HG03025 (cell line): ENCODE measurements at regions not wholly inside any gene's neighbourhood (a gene's known extent, or its start where the extent isn't known, plus 50 kb on each side); places are given as distances from the start of the nearest gene placed in this dataset.

Source experiments
- ATAC-seq: cut with Tn5 transposase; IDR thresholded peaks from one replicate; pipeline ENCODE4 v1.9.1; 2021; ENCODE audit warnings: mild to moderate bottlenecking, moderate library complexity; ENCODE audit not compliant: unreplicated experiment, low FRiP score

DNA sequence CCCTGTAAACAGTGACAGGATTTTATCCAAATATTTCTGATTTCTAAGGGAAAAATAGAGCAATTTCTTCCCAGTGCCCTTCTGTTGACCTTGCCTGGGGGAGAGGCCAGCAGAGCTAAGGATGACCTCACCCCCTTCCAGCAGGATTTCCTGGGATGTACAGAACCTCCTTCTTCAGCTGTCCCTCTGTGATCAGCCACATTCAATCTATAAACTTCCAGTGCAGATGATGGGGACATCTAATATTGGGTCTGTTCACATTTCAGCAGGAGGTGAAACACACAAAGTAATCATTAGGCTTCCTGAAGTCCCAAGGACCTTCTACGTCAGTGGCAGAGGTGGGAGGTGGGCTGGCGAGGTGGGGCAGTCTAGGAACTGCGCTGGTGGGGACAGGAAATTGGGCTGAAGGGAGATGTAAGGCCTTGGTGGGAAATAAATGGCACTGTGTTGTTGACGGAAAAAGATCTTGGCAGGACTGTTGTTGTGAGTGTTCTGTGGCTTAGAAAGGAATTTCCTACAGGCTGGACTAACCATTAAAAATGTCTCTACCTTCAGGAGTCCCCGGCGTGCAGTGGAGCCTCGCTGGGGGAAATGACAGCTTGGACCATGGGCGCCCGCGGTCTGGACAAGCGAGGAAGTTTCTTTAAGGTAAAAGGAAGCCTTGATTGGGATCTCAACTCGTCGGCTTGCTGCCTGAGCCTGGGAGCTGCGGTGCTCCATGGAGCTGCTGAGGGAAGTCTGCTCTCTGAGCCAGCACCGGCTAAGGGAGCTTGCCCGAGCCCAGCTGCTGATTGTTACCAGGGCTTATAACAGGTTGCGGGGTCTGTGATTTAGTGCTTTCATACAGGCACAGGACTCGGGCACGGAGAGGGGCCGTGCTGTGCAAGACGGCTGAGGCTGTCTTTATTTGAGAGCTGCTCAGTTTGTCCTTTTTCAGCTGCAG, 127.9 kb upstream of the NAA20 start:
- ATAC-seq, result no peak

DNA sequence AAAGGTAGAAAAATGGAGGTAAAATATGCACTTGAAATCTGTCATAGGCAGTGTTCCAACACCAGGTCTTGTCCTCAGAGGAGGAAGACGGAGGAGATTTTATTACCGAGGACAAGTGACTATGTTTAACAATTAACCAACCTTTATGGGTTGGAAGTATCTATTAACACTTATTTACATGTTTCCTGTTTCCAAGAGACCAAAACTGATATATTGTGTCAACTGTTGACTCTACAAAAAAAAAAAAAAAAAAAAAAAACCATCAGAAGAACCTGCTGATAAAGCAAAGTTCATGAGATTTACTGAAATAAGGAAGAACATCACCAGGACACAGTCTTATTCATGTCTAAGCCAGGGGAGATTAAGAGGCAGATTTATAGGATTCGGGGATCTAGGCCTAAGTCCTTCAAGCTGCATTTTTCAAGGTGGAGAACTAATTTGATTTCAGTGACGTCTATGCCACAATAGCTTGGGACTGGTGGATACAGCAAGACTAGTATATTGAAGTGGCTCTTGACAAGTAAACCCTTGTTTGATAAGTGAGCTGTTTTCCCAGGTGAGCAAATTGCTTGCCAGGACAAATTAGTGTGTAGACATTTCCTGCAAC, 126.6 kb upstream of the NAA20 start:
- no peak for ATAC-seq

DNA sequence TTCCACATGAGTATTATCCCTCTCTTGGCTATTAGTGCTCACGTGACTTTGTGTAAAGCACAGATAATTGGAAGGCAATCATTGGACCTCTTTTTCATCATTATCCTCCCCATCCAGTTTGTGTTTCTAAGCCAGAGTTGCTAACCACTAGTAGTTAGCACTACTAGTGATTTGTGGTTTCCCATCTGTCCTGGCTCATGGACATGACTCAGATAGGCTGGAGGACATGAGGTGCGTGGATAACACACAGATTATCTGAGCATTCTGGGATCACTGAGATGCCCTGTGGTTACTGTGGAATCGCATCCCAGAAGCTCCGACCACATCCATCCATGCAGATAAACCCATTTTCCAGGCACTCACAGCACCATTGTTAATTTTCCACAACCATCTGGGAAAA, 123.8 kb upstream of the NAA20 start:
- no peak for ATAC-seq

DNA sequence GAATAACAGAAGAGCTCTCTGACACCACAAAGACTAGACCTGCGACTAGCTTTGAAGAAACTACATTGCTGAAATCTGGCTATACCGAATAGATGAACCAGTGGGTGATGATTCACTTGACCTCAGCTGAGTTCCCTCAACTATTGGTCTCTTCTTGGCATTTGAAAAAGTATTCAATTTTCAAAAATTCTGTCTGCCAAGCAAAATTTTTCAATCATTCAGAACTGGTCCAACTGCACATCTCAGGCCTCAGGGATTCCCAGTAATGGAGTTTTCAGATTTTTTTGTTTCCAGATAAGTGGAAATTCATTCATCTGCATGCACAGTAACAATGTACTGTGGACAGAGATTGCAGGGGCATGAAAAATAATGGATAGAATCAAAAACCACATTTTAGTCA, 121.4 kb upstream of the NAA20 start:
- no peak for ATAC-seq

DNA sequence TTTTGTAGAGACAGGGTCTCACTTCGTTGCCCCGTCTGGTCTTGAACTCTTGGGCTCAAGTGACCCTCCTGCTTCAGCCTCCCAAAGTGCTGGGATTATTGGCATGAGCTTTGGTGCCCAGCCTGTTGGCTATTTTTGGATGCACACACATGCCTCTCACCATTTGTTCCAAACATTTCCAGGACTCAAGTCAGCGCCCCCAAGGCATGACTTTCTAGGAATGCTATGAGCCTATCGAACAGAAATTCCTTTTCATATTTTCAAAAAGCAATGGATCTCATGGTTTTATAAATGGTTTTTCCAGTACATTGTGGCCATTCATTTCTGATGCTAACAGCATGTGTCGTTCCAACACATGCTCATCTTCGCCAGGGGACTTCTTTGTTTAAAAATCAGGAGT, 119.3 kb upstream of the NAA20 start:
- ATAC-seq, result no peak

DNA sequence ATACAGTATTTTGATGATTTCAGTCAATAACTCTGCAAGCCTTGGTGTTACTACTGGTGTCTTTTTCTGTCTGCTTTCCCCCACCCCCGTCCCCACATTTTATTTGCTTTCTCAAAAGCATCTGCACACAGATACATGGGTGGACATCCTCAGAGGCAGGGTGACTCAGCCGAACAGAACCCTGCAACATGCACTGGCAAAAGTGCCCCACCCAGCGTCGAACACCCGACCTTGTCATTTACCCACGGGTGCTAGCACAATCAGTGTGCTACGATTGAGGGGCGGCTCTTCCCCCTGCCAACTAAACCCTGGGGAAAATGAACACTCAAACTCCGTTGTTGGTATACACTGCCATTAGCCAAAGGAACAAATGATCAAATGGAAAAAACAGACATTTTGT, 115.9 kb upstream of the NAA20 start:
- no peak for ATAC-seq

DNA sequence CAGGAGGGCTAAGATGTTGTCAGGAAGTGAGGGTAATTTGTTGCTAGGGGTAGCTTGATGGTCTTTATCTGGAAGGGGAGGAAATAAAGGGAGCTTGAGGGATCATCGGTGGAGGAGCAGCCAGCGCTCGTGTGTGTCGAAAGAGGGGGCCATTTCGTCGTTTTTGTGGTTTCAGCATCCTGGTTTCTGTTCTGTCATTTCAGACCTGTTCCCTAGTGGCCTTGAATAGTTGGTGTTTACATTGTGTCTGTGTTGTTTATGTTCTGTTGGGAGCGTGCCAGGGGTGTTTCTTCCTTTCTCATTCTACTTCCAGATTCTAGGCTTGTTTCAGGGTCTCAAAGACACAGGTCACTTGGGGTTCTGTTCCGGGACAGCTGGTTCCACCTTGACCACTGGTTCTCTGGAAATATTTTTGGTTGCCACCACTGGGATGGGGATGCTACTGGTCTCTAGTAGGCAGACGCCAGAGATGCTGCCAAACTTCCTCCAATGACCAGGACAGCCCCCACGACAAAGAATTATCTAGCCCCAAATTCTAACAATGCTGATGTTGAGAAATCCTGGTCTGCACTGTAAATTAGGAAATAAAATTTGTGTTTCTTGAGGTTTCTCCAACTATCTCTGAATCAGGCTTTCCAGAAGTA, 113.9 kb upstream of the NAA20 start:
- peak; percentile 58 for ATAC-seq

DNA sequence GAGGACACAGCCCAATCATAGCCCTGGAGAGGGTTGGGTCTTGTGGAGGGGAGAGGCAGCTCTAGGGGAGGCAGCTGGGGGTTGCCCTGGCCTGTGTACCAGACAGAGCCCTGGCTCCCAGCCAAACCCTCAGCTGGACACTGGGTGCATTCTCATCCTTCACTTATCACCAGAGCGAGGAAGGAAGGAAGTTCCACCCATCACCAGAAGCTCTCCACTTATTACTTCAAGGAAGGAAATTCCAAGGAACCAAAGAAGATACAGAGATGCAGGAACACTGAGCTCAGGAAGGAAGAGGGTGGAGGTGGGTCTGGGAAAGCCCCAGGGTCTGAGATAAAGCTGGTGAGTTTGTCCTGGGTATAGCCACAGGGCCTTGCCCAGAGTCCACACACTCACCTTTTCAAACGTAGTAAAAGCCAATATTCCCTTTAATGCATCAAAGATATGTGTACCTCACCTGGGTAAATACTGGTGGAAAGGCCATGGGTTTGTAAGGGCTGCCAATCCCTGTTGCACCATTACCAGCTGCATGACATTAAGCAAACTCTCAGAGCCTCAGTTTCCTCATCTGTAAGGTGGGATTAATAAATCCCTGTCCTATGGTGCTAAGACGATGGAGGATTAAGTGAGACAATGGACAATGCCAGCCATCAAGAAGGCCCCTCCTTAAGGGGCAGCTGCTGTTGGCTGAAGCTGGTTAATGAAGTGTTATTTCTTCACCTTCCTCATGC, 109.7 kb upstream of the NAA20 start:
- ATAC-seq, result no peak

DNA sequence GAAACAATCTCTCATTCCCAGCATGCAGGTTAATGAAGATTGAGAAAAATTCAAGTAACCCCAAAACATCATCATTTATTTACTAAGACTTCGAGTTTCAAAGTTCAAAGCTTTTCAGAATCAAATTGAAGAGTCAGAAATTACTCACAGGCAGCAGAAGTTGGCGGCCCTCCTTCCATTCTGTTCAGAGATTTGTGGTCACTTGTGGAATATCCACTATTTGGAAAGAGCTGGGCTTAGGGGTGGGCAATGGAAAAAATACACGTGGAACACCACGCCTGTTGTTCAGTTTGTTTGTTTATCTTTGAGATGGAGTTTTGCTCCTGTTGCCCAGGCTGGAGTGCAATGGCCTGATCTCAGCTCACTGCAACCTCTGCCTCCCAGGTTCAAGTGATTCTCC, 108.6 kb upstream of the NAA20 start:
- ATAC-seq, result no peak

DNA sequence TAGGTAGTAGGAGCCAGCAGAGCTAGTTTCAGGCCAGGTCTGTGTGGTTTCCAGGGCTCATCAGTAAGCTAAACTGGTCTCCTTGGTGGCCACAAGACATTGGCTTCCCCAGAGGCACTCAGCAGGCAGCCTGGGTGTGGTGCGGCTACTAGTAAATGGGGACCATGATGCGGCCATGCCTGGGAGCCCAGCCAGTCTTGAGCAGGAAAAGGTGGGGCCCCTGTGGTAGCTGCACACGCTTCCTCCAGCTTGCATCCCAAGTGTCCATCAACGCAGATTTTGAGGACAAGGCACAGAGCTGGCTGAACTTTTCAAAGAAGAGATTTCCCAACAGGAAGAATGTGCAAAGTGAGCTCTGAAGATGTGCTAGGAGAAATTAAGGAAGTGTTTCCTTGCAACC, 107.4 kb upstream of the NAA20 start:
- ATAC-seq, result no peak

DNA sequence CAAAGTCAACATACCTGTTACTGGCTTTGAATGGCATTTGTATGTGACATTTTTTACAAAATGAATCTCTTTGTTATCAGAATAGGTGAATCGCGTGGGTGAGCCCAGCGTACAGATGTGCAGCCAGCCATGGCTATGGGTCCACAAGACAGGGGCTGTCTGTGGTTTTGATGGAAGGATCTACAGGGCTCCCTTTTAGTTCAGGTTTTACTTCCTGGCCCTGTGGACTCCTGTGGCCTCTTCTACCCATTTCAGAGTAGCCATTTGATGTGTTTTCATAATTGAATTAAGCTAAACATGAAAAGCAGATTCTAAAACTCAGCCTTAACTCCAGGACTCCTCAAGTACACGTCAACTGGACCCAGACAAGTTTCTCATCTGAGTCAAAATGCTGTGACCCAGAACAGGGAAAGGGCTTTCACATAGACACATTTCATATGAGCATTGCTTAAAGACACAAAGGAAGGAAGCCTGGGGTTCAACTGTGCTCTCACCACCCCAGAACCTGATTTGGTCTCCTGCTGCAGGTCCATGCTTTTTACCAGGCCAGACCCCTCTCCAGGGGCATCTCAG, 105.3 kb upstream of the NAA20 start:
- no peak for ATAC-seq

DNA sequence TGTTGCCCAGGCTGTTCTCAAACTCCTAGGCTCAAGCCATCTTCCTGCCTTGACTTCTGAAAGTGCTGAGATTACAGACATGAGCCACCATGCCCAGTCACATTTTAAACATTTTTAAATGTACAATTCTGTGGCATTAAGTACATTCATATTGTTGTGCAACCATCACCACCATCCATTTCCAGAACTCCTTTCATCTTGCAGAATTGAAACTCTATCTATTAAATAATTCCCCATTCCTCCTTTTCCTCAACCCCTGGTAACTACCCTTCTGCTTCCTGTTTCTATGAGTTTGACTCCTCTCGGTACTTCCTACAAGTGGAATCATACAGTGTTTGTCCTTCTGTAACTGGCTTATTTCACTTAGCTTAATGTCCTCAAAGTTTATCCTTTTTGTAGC, 103.8 kb upstream of the NAA20 start:
- ATAC-seq, result no peak

DNA sequence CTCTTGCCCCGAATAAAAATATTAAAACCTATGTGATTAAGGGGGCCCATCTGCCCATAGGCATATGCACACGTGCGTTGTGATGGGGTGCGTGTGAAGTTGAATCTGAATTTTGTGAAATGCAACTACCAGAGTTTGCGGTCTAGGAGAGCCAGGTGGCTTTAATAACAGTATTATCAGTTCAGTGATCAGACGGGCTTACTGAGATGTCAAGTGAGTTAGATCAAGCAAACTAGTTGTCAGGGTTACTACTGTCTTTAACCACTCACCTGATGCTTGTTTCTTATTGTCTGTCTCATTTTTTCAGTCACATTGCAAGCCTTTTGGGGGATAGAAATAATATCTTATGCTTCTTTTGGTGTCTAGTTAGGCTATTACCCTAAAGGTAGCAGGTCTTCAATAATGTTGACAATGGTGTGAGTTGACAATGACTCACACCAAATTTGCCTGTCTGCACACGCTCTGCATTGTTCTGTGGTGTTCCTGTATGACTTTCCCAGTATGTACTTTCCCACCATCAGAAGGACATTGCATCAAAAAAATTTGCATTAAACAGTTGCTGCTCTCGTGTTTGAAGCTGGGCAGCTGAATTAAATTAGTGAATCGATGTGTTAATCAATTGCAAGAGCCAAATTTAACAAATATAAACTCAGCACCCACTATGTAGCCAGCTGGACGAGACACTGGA, 103.1 kb upstream of the NAA20 start:
- no peak for ATAC-seq

DNA sequence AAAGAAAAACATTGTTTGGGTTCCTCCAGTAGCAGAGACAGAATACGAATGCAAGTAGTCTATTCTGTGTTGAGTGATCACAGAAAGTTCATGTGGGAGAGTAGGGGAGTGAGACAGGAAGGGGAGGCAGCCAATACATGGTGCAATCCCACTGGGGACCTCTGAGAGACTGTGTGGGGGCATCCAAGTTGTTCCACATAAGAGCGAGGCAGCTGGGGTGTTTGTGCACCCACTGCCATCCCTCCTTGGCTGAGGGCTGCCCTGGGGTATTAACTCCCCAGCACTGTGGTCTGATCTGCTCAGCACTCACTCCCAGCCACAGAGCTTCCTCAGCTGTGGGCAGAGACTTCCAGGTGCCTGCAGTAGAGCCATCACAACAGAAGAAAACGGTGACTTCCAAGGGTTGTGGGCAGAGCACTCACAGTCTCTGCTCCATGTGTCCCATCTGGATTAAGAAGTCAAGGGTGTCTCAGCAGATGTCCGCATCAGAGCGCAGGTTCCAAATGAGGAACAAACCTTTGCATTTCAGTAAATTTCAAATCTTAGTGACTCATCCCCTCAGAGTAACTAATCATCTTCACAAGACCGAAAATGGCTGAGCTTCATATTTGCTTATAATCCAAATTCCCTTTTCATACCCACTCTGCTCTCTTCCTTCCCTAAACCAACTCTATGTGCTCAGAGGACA, 101.9 kb upstream of the NAA20 start:
- ATAC-seq, result no peak

DNA sequence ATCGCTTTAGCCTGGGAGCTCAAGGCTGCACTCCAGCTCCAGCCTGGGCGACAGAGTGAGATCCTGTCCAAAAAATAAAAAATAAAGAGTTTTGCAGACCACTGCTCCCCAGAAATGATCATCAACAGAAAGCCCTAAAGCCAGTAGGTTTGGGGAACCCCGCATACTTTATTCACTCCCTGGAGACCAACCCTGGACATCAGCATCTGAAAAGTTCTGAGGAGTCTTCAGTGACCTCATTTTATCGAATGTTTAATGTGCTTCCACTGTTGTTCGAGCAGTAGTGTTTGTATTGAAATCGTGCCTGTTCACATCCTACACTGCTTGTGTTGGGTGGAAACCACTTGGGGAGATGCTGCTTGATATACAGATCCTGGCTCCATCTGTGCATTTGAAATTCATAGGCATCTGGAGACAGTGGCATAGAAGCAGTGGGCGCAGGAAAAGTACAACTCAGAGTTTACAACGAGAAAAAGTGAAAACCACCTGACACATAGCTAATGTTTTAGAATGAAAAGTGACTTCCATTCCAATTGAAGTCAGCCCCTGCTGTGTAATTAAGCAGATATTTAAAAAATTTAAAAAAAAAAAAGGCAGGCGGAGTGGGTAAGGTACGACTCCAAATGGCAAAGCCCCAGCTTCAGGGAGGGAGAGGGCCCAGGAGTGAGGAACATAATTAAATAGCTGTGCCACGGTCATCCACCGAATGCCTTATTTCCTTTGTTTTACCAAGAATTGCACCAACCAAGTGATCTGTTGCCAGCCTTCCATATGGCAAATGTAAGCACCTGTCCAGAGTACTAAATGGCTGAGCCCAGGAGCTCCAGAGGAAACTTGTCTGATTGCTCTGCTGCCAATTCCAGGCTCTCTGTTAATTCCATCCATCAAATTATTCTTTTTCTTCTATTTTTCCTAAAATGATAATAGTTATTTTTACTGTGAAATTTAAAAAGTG, 100.4 kb upstream of the NAA20 start:
- ATAC-seq, result no peak

DNA sequence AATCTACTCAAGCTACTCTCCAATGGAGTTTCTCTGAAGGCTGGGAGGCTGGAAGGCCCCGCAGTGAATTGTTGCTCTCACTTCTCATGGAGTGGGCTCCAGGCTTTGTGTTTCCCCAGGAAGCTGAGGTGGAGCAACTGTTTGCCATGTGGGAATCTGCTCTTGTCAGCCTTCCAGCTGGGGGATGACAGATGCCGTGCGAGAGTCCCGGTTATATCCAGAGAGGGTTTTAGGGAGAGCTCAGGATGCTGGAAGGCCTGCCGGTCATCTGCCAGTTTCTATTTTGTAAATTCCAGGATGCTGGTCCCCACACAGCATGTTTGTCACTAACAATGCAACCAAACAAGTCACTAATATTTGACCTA, 98.2 kb upstream of the NAA20 start:
- no peak for ATAC-seq

DNA sequence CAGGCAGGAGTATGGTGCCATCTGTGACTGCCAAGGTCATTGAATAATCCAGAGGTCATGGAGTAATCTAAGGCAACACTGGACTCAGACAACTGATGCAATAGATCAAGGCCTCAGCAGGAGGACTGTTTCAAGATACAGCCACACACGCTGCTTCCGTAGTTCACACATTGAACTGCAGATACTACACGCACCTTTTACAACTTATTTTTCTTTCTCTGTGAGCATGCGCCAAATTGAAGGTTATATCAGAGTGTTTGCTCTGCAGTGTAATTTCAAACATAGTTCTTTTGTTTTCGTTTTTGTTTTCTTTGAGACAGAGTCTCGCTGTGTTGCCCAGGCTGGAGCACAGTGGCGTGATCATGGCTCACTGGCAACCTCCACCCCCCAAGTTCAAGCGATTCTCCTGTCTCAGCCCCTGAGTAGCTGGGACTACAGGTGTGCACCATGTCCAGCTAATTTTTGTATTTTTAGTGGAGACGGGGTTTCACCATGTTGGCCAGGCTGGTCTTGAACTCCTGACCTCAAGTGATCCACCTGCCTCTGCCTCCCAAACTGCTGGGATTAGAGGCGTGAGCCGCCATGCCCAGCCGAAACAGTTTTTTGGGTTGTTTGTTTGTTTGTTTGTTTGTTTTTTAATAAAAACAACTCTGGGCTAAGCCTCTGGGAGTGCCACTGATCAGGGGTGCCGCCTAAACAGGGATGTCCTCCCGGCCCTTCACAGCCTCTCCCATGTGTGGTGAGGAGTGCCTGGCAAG, 96.6 kb upstream of the NAA20 start:
- ATAC-seq, result no peak

DNA sequence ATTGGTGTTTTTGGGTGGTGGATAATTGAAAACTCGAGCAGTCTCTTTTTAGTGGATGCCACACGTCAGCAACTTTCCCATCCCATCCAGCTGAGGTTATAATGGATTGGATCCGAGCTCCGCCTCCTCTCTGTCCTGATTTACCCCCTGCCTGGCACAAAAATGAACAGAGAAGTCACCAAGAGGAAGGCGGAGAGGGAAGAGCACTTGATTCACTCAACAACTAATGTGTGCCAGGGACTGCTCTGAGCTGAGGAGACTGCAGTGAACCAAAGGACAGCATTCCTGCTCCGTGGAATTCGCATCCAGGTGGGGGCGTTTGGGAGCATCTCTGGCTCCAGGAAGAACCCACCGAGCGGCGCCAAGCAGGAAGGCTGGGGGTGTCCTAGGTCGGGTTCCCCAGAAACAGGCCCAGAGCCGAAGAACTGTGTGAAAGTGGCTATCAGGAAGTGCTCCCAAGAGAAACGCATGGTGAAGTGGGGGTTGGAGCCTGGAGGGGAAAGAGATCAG, 95.8 kb upstream of the NAA20 start:
- no peak for ATAC-seq
